Astrocyte of the cerebellum (primary cell): ENCODE measurements at regions not wholly inside any gene's neighbourhood (a gene's known extent, or its start where the extent isn't known, plus 50 kb on each side); places are given as distances from the start of the nearest gene placed in this dataset.

Experiments
- DNase-seq: peaks from one replicate; pipeline ENCODE4 v3.0.0-alpha.2; 2011; ENCODE audit warnings: low read depth
- H3K4me3 ChIP-seq: 2 replicates; pipeline ENCODE4 v1.5.1; 2011; ENCODE audit warnings: mild to moderate bottlenecking, low read depth, low read length, moderate library complexity
- CTCF ChIP-seq: IDR thresholded peaks from 2 replicates; pipeline ENCODE4 v1.5.1; 2012; ENCODE audit warnings: low read length, low read depth, moderate library complexity, mild to moderate bottlenecking; ENCODE audit errors: missing control alignments
- in situ Hi-C: cut with HindIII; loops from 2 replicates; pipeline ENCODE4 v1.10.0; 2017; ENCODE audit warnings: low sequenced_read_pairs

- DNase-seq: no peak
- in situ Hi-C loops: no loop called here
Observed at GRCh38 chr10:62726638-62727037, 77.9 kb upstream of the ADO start.

GRCh38 chr10:62727934-62728333, 76.6 kb upstream of the ADO start:
- no peak for DNase-seq
- TF ChIP-seq CTCF: no peak
- H3K4me3 ChIP-seq: no peak overlapping the region
- in situ Hi-C loops: no loop called here

More at GRCh38 chr10:62726638-62727037, 77.9 kb upstream of the ADO start:
- H3K4me3 ChIP-seq: no peak overlapping the region
- TF ChIP-seq CTCF: no peak

GRCh38 chr10:62728479-62728878, 76.0 kb upstream of the ADO start:
- TF ChIP-seq CTCF: no peak
- in situ Hi-C loops: no loop called here
- DNase-seq: no peak
- H3K4me3 ChIP-seq: no peak overlapping the region

- DNase-seq: peak; percentile 11
- no peak for TF ChIP-seq CTCF
- in situ Hi-C loops: no loop called here
- no peak overlapping the region for H3K4me3 ChIP-seq
Observed at GRCh38 chr10:62732841-62733653, 71.5 kb upstream of the ADO start.

GRCh38 chr10:62733654-62734293, 70.7 kb upstream of the ADO start:
- in situ Hi-C loops: no loop called here
- no peak overlapping the region for H3K4me3 ChIP-seq
- no peak for TF ChIP-seq CTCF
- DNase-seq: no peak

- in situ Hi-C loops: no loop called here
- TF ChIP-seq CTCF: no peak
- no peak for DNase-seq
- no peak overlapping the region for H3K4me3 ChIP-seq
Observed at GRCh38 chr10:62734781-62735463, 69.6 kb upstream of the ADO start.
